Breast epithelium (tissue), 4 donors: ENCODE measurements at regions not wholly inside any gene's neighbourhood (a gene's known extent, or its start where the extent isn't known, plus 50 kb on each side); places are given as distances from the start of the nearest gene placed in this dataset.

Source experiments
- DNase-seq, 2 donors: peaks; one replicate each; pipeline ENCODE4 v3.0.0-alpha.2; 2019; ENCODE audit warnings: low spot score in 2 of 2
- H3K27ac ChIP-seq, 2 donors: fragments of 200-600 bp; sonication (generic) in 1 of 2; one replicate each; pipeline ENCODE4 v1.5.1; 2016 to 2019; ENCODE audit warnings: mild to moderate bottlenecking in 1 of 2
- H3K27me3 ChIP-seq, 2 donors: fragments of 200-600 bp; sonication (generic) in 1 of 2; one replicate each; pipeline versions ENCODE4 v1.5.1 to v1.6.0; 2017 to 2019; ENCODE audit warnings: control low read depth in 1 of 2, mild to moderate bottlenecking in 1 of 2
- H3K36me3 ChIP-seq: fragments of 200-600 bp; one replicate; pipeline ENCODE4 v1.5.1; 2019
- H3K4me1 ChIP-seq, 2 donors: fragments of 200-600 bp; sonication (generic); one replicate each; pipeline ENCODE4 v1.5.1; 2016 to 2019; ENCODE audit warnings: control low read depth in 1 of 2
- H3K4me3 ChIP-seq, 3 donors: fragments of 200-600 bp; sonication (generic); 1 replicate in 2 of 3; 2 replicates in 1 of 3; pipeline ENCODE4 v1.5.1; 2016 to 2019; ENCODE audit warnings: mild to moderate bottlenecking in 3 of 3, moderate library complexity in 2 of 3
- H3K9me3 ChIP-seq, 2 donors: fragments of 200-600 bp; sonication (generic) in 1 of 2; one replicate each; pipeline ENCODE4 v1.5.1; 2016 to 2019; ENCODE audit warnings: control low read depth in 1 of 2
- CTCF ChIP-seq, 3 donors: fragments of 450-650 bp; IDR thresholded peaks; one replicate each; pipeline ENCODE4 v1.5.1; 2016 to 2017; ENCODE audit warnings: antibody characterized with exemption in 3 of 3, mild to moderate bottlenecking in 3 of 3, moderate library complexity in 3 of 3
- POLR2A ChIP-seq: fragments of 450-650 bp; IDR thresholded peaks from one replicate; pipeline ENCODE4 v1.6.1; 2016; ENCODE audit warnings: antibody characterized with exemption, mild to moderate bottlenecking, moderate library complexity
- POLR2AphosphoS5 ChIP-seq, 3 donors: sonication (generic); formaldehyde crosslinking; IDR thresholded peaks; one replicate each; pipeline ENCODE4 v1.6.1; 2017; ENCODE audit warnings: antibody characterized with exemption in 3 of 3
- intact Hi-C: fragments of 100-400 bp; cut with DNase I; formaldehyde crosslinking; loops from one replicate; pipeline ENCODE4 v1.15.1; 2023; ENCODE audit warnings: low total_unique reads

- TF ChIP-seq CTCF (IDR thresholded peaks at IDR 0.05) = no peak
- no peaks in the 10 kb centered on the region for H3K36me3 ChIP-seq
Measured at GRCh38 chr20:41897708-41898107, 279.5 kb upstream of the CHD6 start.

DNA sequence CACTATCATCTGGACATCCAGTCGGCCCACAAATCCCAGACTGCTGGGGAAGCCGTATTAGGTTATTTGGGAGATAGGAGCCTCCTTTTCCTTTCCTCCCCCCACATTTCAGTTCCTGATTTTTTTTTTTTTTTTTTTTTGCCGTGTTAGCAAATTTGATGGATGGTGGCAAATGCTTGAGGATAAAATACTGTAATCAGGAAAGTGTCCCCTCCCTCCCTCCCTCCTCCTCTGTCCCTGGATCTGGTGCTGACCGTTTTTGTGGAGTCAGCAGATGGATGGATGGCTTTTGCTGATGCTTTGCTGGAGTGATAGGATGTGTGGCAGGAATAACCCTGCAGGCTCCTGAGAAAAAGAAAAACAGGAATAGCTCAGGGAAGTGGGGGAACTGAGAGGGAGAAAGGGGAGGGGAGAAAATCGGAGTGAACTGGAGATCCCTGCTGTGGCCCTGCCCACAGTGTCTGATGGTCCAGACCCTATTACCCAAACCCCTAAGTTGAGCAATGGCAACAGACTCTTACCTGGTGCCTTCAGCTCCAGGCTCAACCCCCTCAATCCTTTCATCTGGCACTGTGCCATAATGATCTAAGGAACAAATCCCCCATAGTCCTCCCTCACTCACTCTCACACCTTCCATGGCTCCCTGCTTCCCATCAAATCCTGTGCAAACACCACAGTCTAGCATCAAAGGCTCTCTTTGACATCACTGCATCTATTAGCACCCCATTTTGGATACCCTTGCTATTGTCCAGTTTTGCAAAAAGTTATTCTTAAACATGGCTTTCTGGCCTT, 277.3 kb upstream of the CHD6 start:
- Histone ChIP-seq H3K27ac (no peak overlapping the region), H3K4me1 (no peaks in the 10 kb centered on the region), H3K36me3 (no peaks in the 10 kb centered on the region), H3K4me3 (no peak overlapping the region), H3K27me3 (no peaks in the 10 kb centered on the region), H3K9me3 (no peaks in the 10 kb centered on the region)
- TF ChIP-seq POLR2A (no peak), CTCF (IDR thresholded peaks at IDR 0.05) (no peak), POLR2AphosphoS5 (IDR thresholded peaks at IDR 0.05) (no peak)
- intact Hi-C loops = no loop called here
- DNase-seq = no peak

More at GRCh38 chr20:41897708-41898107, 279.5 kb upstream of the CHD6 start:
- intact Hi-C loops = no loop called here
- peaks cover 0 to 5% of the 10 kb centered on the region in 2 donors for H3K27me3 ChIP-seq
- no peaks in the 10 kb centered on the region for H3K4me1 ChIP-seq
- H3K27ac ChIP-seq = no peak overlapping the region
- no peak overlapping the region for H3K4me3 ChIP-seq
- no peaks in the 10 kb centered on the region for H3K9me3 ChIP-seq
- no peak for DNase-seq

DNA sequence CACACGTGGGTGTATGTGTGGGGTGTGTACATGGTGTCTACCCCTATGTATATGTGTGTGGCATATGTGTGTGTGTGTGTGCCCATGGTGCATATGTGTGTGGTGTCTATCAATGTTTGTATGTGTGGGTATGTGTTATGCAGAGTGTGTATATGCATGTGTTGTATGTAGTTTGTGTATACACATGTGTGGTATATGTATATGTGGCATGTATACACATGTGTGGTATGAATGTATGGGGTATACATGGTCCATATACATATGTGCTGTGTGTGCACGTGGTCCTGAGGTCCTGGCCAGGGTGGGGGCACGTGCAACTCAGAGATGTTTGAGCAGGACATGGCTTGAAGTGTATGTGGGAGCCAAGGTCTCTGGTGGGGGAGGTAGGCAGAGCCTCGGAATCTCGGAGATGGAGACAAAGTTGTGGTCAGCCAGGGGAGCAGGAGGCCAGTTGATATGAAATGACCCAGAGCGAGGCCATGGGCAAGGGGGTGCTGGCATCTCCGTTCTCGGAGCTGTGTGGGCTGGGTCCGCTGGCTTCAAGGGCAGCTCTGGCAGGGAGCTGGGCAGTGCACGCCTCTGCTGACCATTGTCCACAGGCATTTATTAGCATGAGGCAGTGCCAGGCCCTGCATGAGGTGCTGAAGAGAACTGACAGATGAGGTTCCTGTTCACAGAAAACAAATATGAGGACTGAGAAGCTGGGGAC, 276.2 kb upstream of the CHD6 start:
- Histone ChIP-seq H3K27me3 (no peaks in the 10 kb centered on the region), H3K4me1 (no peaks in the 10 kb centered on the region), H3K27ac (no peak overlapping the region), H3K9me3 (no peaks in the 10 kb centered on the region), H3K36me3 (no peaks in the 10 kb centered on the region), H3K4me3 (no peak overlapping the region)
- TF ChIP-seq POLR2AphosphoS5 (IDR thresholded peaks at IDR 0.05) (no peak), CTCF (IDR thresholded peaks at IDR 0.05) (no peak), POLR2A (no peak)
- intact Hi-C loops = no loop called here
- no peak for DNase-seq

GRCh38 chr20:41892031-41892430, 273.9 kb upstream of the CHD6 start:
- Histone ChIP-seq H3K4me3 (no peak overlapping the region), H3K4me1 (no peaks in the 10 kb centered on the region), H3K9me3 (no peaks in the 10 kb centered on the region), H3K36me3 (no peaks in the 10 kb centered on the region), H3K27ac (no peak overlapping the region), H3K27me3 (no peaks in the 10 kb centered on the region)
- no peak for DNase-seq
- intact Hi-C loops = no loop called here
- no peak for TF ChIP-seq POLR2AphosphoS5 (IDR thresholded peaks at IDR 0.05)
- TF ChIP-seq POLR2A = no peak
- no peak for TF ChIP-seq CTCF (IDR thresholded peaks at IDR 0.05)

DNA sequence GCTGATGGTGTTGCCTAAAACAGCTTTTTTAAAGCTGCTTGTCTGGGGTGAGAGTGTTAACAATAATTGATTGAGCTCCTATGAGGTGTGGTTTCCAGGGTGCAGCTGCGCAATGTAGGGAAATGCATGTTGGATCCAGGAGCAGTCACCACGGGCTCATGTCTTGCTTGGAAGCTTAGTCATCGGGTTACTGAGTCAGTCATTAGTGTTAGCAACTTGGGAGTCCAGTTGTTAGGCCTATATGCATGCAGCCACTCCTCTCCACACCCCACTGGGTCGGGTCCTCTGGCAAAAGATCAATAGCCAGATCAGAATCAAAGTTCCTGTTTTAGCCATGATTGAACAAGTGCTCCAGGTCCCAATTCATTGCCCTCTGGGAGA, 271.7 kb upstream of the CHD6 start:
- Histone ChIP-seq H3K27ac (no peak overlapping the region), H3K36me3 (no peaks in the 10 kb centered on the region), H3K9me3 (no peaks in the 10 kb centered on the region), H3K4me3 (no peak overlapping the region), H3K4me1 (no peaks in the 10 kb centered on the region), H3K27me3 (no peaks in the 10 kb centered on the region)
- intact Hi-C loops = no loop called here
- no peak for DNase-seq
- no peak for TF ChIP-seq CTCF (IDR thresholded peaks at IDR 0.05)
- no peak for TF ChIP-seq POLR2AphosphoS5 (IDR thresholded peaks at IDR 0.05)
